HPDE6-E6E7 (cell line): ENCODE measurements at regions not wholly inside any gene's neighbourhood (a gene's known extent, or its start where the extent isn't known, plus 50 kb on each side); places are given as distances from the start of the nearest gene placed in this dataset.

Experiments used
- DNase-seq: peaks from one replicate; pipeline ENCODE4 v3.0.0; 2011; ENCODE audit warnings: missing footprints; ENCODE audit errors: extremely low spot score

DNA sequence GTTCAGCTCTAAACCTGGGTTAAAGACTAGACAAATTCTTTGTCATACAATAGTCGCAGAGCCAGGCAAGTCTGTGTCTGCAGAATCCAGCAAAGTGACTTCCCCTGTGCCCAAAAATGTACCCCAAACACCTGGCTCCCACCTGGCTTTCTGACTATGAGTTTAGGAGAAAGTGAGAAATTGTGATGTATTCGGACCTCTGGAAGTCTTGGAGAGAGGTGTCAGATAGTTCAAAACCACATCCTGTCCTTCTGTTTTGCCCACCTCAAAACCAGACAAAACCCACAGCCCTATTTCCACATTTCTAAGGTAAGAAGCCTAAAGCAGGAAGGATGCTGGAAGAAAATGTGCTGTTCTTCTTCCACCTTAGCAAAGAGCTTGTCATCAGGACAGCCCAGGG lies 63.8 kb upstream of the CLMP start:
- no peak for DNase-seq

DNA sequence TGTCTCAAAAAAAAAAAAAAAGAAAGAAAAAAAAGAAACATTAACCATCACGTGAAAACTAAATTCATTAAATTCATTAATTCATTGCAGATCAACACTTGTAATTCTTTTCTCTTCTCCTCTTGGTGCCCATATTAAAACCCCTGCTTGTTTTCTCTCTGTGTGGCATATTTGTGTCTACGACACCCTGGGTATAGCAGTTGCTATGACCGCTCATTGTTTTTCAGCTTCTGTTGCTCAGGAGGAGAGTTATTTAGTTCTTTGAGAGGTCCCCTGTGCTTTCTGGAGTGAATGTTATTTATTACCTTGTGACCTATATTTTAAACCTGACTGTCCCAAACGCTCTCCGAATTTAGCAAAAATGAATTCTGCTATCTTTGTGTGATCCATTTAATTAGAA lies 62.3 kb upstream of the CLMP start:
- DNase-seq, result no peak

GRCh38 chr11:123255909-123256308 lies 60.9 kb upstream of the CLMP start:
- DNase-seq, result no peak

DNA sequence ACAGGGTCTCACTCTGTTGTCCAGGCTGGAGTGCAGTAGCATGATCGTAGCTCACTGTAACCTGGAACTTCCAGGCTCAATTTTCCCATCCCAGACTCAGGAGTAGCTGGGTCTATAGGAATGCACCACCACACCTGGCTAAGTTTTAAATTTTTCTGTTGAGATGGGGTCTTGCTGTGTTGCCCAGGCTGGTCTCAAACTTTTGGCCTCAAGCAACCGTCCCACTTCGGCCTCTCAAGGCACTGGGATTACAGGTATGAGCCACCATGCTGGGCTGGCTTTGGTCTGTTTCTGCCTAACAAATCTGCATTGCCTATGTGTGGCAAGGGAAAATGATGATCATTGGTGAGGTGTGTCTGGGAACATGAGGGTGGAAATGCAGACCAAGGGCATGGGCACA lies 59.3 kb upstream of the CLMP start:
- no peak for DNase-seq

DNA sequence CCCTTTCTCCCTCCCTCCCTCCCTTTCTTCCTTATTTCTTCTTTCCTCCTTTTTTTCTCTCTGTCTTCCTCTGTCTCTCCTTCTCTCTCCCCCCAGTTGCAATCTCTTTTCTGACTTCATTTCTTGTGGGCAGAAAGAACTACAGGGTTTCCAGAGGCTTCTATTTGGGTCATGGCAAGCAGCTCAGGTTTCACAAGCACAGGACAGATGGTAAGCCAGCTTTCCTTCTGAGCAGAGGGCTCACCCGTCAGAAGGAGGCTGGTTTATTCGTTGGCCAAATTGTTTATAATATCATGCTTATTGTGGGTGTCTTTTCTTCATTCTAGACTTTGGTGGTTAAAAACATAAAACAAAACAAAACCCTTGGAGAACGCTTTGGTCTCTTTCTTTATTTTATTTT lies 58.9 kb upstream of the CLMP start:
- DNase-seq, result no peak

- DNase-seq, result no peak
Observed at GRCh38 chr11:123253223-123253622, 58.2 kb upstream of the CLMP start.

GRCh38 chr11:123251657-123252344 lies 56.8 kb upstream of the CLMP start:
- DNase-seq, result no peak

GRCh38 chr11:123250892-123251656 lies 56.0 kb upstream of the CLMP start:
- DNase-seq, result no peak

GRCh38 chr11:123249354-123249753 lies 54.3 kb upstream of the CLMP start:
- DNase-seq, result no peak

DNA sequence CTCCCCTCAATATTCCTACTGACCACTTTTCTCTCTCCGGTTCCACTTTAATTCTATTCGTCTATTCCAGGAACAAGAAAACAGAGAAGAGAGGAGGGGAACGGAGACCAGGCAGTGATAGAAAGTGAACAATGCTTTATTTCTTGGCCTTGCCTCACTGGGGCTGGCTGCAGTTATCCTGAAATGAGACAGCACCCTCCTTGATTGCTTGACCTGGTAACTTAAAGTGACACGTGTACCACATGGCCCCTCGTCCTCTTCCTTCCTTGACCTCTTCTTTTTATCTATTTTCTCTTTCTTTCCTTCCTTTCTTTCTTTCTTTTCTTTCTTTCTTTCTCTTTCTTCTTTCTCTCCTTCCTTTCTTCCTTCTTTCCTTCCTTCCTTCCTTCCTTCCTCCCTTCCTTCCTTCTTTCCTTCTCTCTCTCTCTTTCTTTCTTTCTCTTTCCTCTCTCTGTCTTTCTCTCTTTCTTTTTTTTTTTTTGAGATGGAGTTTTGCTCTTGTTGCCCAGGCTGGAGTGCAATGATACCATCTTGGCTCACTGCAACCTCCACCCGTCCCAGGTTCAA lies 52.8 kb upstream of the CLMP start:
- DNase-seq, result no peak

DNA sequence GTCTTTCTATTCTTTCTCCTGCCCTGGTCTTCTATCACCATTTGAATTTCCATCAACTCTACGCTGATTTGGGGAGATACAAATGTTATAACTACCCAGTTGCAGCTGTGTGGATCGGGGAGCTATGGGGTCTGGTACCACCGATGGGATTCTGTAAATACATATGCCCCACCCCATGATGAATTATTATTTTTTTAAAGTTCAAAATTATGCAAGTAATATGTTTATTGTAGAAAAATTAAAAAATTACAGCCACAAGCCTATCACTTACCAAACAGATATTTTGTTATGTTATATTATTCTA lies 52.4 kb upstream of the CLMP start:
- DNase-seq, result no peak

GRCh38 chr11:123246749-123247495 lies 51.9 kb upstream of the CLMP start:
- DNase-seq, result peak; percentile 73

DNA sequence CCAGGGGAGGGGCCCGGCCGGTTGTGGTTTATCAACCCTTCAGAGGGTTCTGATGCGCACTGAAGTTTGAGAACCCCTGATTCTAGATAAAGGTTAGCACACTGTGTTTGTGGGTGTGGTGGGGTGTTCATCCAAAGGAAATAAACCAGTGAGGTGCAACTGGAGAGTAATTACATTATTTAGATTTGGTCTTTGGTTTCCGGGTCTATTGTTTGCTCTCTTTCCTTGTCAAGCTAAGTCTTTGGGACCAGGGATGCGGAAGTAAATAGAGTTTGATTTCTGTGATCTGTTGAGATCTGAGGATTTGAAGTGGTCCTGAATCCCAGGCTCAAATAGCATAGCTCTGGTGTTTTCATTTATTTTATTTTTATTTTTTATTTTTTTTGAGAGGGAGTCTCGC lies 50.5 kb upstream of the CLMP start:
- no peak for DNase-seq
